ENCODE measurements at regions not wholly inside any gene's neighbourhood (a gene's known extent, or its start where the extent isn't known, plus 50 kb on each side); places are given as distances from the start of the nearest gene placed in this dataset.

GRCh38 chr5:67935908-67936566 is 279.5 kb upstream of the PIK3R1 start:
- FAIRE-seq (no peak), DNase-seq (no peak)
- Histone ChIP-seq H3K27ac (ENCODE audit: low read depth in 2 of 2, low read length in 2 of 2) (no peak overlapping the region), H3K36me3 (ENCODE audit: control insufficient read depth in 2 of 3, insufficient read depth in 3 of 3, low read length in 3 of 3) (no peaks in the 10 kb centered on the region), H3K4me1 (ENCODE audit: control insufficient read depth in 2 of 3, insufficient read depth in 2 of 3, low read depth in 1 of 3, low read length in 3 of 3) (no peaks in the 10 kb centered on the region), H3K9me3 (ENCODE audit: control insufficient read depth in 2 of 3, insufficient read depth in 1 of 3, low read length in 3 of 3) (no peaks in the 10 kb centered on the region), H3K4me3 (ENCODE audit: low read length in 3 of 3) (no peak overlapping the region), H3K27me3 (ENCODE audit: control insufficient read depth, insufficient read depth, low read length) (no peaks in the 10 kb centered on the region), H3K9ac (ENCODE audit: low read length in 3 of 3) (no peak overlapping the region)
- no peak for TF ChIP-seq CTCF (IDR thresholded peaks at IDR 0.05; ENCODE audit: borderline replicate concordance, extremely low read depth, insufficient read depth)
- intact Hi-C loops (cut with DNase I), result no loop called here

DNA sequence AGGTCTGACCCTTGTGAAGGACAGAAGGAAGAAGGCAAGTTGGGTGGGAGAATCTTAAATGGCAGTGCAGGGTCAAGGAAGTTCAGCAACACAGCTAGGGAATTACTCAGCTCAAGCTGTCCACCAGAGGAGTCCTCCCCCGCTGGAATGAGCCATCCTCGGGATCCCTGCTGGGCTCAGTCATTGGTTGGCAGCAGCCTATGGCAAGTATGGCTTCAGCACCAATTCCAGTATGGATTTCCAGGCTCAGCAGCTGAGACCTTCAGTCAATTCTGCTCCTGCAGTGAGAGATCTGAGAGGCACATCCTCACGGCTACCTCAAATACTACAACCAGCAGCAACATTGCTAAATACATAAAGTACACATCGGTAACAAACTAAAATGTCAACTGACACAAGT is 280.6 kb upstream of the PIK3R1 start:
- H3K9ac ChIP-seq (ENCODE audit: low read length in 3 of 3), result no peak overlapping the region
- no peaks in the 10 kb centered on the region for H3K4me1 ChIP-seq (ENCODE audit: control insufficient read depth in 2 of 3, insufficient read depth in 2 of 3, low read depth in 1 of 3, low read length in 3 of 3)
- TF ChIP-seq CTCF (IDR thresholded peaks at IDR 0.05; ENCODE audit: borderline replicate concordance, extremely low read depth, insufficient read depth), result no peak
- no peak overlapping the region for H3K4me3 ChIP-seq (ENCODE audit: low read length in 3 of 3)
- no peak overlapping the region for H3K27ac ChIP-seq (ENCODE audit: low read depth in 2 of 2, low read length in 2 of 2)
- H3K36me3 ChIP-seq (ENCODE audit: control insufficient read depth in 2 of 3, insufficient read depth in 3 of 3, low read length in 3 of 3), result no peaks in the 10 kb centered on the region
- intact Hi-C loops (cut with DNase I), result no loop called here
- FAIRE-seq (no peak), DNase-seq (no peak)
- H3K9me3 ChIP-seq (ENCODE audit: control insufficient read depth in 2 of 3, insufficient read depth in 1 of 3, low read length in 3 of 3), result no peaks in the 10 kb centered on the region
- H3K27me3 ChIP-seq (ENCODE audit: control insufficient read depth, insufficient read depth, low read length), result no peaks in the 10 kb centered on the region

DNA sequence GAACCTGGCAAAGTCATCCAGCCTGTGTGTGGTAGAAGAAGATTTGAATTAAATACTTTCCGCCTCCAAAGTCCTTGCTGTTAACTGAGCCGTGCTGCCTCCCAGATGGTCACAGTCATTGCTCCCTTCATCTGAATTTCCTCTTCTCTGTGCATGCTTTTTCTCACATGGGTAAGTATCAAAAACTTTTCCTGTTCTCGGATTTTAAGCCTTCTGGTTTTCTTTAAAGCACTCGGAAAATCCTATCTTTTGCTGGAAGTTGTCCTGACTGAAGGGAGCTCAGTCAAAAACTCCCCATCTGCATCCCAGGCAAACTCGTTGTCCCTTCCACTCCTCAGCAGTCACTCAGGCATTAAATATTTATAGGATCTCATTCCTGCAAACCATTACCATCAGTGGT is 290.0 kb upstream of the PIK3R1 start:
- no peaks in the 10 kb centered on the region for H3K4me1 ChIP-seq (ENCODE audit: control insufficient read depth in 2 of 3, insufficient read depth in 2 of 3, low read depth in 1 of 3, low read length in 3 of 3)
- no peak for DNase-seq

More for the DNA sequence above, 290.0 kb upstream of the PIK3R1 start:
- no peaks in the 10 kb centered on the region for H3K36me3 ChIP-seq (ENCODE audit: control insufficient read depth in 2 of 3, insufficient read depth in 3 of 3, low read length in 3 of 3)
- H3K4me3 ChIP-seq (ENCODE audit: low read length in 3 of 3), result no peak overlapping the region
- no peak for FAIRE-seq
- no peak overlapping the region for H3K27ac ChIP-seq (ENCODE audit: low read depth in 2 of 2, low read length in 2 of 2)
- no peaks in the 10 kb centered on the region for H3K27me3 ChIP-seq (ENCODE audit: control insufficient read depth, insufficient read depth, low read length)
- intact Hi-C loops (cut with DNase I), result no loop called here
- no peak overlapping the region for H3K9ac ChIP-seq (ENCODE audit: low read length in 3 of 3)
- TF ChIP-seq CTCF (IDR thresholded peaks at IDR 0.05; ENCODE audit: borderline replicate concordance, extremely low read depth, insufficient read depth), result no peak
- no peaks in the 10 kb centered on the region for H3K9me3 ChIP-seq (ENCODE audit: control insufficient read depth in 2 of 3, insufficient read depth in 1 of 3, low read length in 3 of 3)

All from kidney (tissue), 13 donors.